Germinal center (tissue), 1 donor: ENCODE measurements at regions not wholly inside any gene's neighbourhood (a gene's known extent, or its start where the extent isn't known, plus 50 kb on each side); places are given as distances from the start of the nearest gene placed in this dataset.

ENCODE experiments used
- DNase-seq: peaks from one replicate; pipeline ENCODE4 v3.0.0; 2012; ENCODE audit warnings: mixed read lengths, low spot score

DNA sequence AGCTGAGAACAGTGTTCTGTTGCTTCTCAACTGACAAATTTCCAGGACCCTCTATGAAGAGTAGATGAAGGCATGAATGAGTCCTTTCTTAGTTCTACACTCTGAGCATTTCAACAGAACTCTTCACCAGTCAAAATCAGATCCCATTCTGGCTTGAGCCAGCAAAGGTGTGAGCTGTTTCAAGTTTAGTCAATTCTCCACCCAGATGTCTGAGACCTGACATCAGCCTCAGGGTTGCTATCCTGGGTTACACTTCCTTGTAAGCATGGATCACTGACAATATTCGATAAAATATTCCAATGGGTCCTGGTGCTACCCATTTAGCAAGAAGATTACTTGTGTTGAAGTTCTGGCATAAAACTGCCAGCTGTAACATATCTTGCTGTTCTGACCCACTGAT, 97.6 kb upstream of the PPP2R3A start:
- no peak for DNase-seq

DNA sequence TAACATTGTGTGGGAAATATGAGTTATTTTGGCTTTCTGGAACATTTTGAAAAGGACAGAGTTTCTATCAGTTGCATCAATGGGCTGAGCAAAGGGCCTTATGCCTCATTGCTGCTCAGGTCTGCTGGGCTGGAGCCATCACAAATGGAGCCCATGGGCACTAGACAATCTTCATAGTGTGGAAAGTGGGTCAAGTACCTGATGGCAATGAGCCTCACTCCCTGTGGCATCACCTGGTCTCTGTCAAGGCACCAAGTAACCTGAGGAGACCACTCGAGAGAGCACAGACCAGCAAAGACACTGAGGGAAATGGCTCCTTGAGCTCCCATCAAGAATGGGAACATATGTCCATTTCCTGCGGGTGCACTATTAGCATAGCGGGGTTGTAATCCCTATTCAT, 96.7 kb upstream of the PPP2R3A start:
- DNase-seq = no peak

DNA sequence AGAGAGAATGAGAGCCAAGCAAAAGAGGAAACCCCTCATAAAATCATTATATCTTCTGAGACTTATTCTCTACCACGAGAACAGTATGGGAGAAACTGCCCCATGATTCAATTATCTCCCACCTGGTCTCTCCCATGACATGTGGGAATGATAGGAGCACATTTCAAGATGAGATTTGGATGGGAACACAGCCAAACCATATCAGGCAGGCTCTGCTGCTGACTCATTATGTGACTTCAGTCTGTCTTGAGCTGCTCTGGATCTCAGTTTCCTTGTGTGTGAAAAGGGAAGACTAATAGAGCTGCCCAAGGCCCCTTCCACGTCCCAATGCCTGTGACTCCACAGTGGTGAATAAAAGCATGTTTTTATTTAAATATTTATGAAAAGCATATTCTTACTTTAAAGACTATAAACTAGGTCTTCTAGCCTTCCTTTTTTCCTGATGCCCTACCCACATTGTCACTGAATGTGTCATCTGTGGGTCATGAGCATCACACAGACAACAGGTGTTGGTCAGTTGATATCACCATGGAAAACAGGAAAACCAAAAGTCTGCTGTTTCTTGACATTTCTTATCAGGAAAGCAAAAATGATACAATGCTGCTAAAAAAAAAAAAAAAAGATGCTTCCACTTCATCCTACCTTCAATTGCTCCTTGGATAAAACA, 96.0 kb upstream of the PPP2R3A start:
- DNase-seq = no peak

DNA sequence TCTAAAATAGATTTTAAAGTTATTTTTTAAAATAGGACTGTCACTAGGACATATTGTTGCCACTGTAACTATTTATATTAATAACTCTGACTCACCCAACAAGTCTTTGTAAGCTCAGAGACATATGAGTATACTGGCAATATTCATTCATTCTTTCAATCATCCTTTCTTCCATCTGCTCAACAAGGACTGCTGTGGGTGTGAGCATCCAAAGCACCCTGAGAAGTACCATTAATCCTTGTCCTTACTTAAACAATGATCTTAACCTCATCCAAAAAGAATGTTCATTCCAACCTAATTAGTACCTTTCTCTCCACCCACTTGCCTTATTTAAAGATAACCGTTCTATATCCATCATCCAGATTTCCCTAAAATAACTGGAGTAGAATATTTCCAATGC, 94.2 kb upstream of the PPP2R3A start:
- DNase-seq = no peak

DNA sequence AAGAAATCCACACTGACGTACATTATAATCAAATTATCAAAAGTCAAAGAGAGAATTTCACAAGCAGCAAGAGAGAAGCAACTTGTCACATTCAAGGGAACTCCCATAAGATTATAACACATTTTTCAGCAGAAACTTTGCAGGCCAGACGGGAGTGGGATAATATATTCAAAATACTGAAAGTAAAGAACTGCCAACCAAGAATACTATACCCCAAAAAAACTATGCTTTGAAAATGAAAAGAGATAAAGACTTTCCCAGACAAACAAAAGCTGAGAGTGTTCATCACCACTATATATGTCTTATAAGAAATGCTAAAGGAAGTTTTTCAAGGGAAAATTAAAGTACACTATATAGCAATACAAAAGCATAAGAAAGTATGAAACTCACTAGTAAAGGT, 91.5 kb upstream of the PPP2R3A start:
- DNase-seq = no peak

DNA sequence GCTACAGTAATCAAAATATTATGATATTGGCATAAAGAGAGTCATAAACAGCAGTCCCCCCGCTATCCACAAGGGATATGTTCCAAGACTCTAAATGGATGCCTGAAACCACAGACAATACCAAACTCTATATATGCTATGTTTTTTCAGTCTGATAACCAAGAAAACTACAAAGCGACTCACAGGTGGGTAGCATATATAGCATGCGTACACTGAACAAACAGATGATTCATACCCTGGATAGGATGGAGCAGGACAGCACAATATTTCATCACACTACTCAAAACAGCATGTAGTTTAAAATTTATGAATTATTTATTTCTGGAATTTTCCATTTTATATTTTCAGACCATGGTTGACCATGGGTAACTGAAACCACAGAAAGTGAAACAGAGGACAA, 87.0 kb upstream of the PPP2R3A start:
- DNase-seq = no peak

DNA sequence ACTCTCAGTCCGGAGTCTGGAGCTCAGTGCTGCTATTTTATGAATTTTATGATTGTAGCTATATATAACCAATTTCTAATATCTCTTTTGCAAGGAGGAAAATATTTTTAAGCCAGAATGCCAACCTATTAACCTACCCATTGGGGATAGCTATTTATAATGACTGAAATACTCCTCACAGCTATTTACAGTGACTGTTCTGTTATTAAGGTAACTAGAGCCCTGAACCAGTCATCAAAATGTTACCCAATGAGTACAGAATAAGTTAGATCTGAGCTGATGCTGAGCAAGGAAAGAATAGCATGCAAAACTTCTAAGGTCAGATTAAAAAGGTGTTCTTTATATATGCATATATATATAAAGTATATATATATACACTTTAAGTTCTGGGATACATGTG, 79.6 kb upstream of the PPP2R3A start:
- DNase-seq = no peak

DNA sequence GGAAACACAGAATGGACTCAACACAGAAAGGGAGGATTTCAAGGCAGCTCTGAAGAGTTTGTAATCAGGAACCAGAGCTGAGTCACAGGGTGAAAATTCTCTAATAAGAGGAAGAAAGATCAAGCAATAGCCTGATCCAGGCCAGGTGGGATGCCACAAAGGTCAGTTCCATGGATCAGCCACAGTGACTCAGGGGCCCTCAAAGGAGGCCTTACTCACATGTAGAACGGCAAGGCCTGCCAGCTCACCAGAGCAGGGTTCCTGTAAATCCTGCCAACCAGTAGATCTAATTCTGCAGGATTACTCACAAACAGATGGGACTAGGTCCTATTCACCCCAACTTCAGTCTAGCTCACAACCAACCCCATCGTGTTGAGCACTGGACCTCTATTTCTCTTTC, 78.3 kb upstream of the PPP2R3A start:
- no peak for DNase-seq

DNA sequence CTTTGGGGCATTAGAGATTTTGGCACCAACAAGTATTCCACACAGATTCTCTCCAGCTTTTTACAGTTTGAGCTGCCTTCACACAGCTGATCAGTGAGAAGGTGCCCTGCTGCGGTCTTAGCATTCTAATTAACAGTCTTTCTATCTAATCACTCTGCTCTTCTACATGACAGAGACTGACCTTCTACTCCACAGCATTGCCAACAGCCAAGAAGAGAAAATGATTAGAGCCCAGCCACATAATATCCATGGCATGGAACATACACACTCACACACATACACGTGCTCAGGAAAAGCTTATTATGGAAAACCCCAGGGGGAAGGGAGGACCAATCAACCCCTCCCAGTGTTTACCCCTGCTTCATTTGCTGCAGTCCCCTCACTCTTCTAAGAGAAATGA, 76.1 kb upstream of the PPP2R3A start:
- no peak for DNase-seq

DNA sequence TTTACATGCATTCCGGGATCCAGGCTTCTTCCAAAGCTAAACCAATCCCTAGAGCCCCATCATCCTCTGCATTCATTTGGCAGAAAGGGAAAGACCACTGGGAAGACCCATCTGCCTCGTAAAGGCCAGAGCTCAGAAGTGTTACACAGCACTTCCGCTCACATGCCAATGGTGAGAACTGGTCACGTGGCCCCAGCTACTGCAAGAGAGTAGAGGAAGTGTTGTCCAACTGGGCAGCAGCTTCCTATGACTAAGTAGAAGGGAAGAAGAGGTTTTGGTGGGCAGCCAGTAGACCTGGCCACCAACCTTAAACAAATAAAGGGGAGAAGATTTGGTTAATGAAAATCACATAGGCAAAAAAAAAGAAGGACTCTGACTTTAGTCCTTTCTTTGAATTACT, 74.4 kb upstream of the PPP2R3A start:
- no peak for DNase-seq

DNA sequence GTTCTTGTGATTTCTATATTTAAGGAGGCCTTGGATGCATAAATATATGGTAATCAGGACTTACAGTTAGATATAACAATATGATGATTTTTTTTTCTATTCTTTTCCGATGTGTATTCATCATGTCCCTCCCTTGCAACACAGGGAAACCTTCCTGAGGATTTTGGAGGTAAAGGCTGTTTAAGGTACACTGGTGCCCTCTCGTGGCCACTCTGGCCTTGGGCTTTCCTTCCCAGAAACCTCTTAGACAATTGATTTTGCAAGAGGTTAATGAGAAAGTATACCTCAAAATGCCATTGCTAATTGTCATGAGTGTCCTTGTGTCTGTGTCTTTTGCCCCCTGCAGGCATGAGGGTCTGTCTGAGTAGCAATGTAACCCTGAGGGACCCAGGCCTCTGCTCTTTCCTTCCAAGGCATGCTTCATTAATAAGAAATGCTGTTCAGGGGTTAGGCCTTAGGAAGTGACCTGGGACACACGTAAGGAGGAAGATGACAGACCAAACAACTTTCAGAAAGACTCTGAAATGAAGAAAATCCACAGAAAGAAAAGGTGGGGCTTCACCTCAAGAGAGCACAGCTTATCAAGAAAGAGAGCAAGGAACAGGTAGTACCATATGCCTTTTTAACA, 70.3 kb upstream of the PPP2R3A start:
- DNase-seq = peak; percentile 14

DNA sequence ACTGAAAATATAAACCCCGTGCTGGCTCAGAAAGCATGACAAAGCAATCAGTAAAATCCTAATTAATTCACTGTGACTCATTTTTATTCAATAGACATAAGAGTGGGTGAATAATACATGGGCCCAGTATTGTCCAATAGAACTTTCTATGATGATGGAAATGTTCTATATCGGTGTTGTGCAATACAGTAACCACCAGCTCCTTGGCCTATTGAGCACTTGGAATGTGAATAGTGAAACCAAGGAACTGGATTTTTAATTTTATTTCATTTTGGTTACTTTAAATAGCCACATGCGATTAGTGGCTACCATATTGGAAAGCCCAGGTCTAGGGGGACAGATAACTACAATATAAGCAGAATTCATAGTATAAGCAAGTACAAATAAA, 69.8 kb upstream of the PPP2R3A start:
- DNase-seq = no peak

DNA sequence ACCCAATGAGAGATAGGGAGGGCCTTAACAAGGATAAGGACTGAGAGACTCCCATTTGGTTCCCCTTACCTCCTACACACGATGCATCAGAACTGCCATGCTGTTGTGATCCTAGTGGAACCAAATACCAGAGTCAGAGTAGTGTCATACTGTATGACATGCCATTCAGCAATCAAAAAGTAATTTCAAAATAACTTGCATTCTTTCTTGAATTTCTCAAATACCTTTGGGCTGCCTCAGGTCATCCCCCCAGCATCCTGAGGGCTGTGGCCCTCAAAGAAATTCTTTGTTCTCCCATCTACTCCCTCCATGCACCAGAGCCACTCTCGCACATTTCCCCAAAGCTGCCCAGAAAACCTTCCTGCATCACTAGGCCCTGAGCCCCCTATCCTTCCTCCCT, 68.9 kb upstream of the PPP2R3A start:
- no peak for DNase-seq

DNA sequence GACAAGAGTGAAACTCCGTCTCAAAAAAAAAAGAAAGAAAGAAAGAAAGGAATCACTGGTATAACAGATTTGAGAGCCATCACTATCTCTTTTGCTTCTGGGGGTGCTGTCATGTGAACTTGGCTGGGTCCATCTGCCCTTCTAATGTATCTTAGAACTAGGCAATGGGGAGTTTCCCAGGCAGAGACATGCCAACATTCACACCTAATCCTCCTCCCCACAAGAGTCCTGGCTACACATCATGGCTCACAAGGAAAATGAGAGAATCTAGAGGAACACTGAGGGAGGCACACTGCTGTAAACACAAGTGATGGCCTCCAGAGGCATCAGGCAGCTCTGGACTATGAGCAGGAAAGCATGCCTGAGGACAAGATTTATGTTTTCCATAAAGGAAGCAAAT, 67.8 kb upstream of the PPP2R3A start:
- DNase-seq = no peak

DNA sequence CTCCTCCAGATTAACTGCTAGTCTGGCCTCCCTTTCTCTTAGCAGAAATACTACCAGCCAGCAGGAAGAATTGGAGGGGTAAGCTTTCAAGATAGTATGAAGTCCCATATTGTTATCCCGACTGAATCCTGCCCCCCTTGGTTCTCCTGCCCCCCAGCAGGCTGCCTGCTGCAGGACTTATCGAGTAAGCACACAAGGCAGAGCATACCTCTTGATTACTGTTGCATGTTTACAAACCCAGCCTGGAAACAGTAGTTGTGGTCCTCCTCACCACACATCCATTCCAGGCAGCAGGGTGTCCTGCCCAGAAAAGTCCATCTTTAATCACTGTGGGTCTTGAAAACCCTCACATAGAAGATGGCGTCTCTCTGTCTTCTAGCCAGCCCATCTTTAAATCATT, 66.8 kb upstream of the PPP2R3A start:
- DNase-seq = no peak

DNA sequence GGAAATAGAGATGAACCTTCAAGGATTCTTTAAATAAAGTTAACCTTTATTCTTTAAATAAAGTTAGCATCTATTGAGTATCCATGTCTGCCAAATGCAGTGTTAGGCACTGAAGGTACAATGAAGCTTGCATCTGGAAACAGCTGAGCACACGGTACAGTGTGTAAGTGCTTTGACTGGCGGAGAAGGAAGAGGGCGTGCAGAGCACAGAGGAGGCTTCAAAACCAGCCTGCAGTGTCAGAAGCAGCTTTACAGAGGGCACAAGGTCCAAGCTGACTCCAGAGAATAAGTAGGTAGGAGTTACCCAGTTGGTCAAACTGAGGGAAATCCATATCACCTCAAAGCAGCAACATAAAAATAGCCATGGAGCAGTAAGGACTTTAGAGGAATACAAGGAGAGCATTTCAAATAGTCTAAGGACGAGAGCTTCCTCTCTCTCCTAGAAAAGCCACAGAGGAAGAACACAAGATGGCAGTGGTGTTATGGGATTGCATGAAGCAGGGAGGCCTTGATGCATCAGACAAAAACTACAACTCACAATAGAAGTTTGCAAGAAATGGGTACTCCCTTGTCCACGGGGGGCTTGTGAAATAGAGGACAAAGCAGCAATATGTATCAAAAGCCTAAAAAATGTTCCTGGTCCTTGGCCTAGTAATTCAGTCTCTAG, 60.3 kb upstream of the PPP2R3A start:
- no peak for DNase-seq

DNA sequence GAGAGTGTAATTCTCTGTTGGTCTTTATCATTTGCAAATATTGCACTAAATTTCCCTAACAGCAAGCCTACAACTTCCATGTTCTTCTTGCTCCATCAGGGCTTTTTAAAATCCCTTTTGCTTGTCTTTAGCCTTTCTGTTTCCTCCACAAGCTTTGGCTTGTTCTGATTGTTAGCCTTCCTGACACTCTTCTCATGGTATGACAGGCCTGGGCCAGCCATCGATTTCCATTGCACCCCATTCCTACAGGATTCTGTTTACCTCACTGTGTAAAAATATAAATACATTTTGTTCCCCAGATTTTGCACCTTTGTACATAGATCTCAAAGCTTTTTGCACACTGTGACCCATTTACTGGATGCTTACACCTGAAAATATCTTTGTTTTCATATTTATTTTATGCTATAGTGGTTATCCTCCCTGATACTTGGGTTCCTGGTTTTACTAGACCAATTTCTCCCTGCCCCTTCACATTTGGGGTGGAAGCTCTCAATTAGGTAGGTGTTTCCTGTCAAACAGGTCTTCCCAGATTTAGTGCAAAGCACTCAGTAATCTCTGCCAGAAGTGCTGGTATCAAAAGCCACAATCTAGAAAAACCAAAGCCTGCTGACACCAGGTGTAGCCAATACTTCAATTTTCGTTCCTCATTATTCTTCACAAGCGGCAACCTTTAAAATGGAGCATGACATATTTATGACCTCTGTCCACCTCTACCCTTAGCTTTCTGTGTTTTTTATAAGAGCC, 57.9 kb upstream of the PPP2R3A start:
- DNase-seq = no peak

DNA sequence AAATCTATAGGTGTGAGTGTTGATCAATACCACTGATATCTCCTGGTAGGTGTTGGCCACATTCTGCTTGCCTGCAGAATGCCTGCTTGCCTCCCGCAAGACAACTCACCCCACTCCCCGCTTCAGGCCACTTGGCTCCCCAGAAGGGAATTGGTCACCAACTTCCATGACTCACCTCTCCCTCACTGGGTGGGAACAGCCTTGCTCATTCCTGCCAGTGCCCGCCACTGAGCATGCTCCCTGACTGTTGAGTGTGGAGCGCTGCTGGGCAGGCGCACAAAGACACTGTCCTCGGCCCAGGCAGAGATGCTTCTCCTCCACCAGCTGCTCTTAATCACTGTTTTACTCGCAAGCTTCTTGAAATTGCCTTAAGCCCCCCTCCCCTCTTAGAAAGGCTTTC, 57.3 kb upstream of the PPP2R3A start:
- DNase-seq = no peak

DNA sequence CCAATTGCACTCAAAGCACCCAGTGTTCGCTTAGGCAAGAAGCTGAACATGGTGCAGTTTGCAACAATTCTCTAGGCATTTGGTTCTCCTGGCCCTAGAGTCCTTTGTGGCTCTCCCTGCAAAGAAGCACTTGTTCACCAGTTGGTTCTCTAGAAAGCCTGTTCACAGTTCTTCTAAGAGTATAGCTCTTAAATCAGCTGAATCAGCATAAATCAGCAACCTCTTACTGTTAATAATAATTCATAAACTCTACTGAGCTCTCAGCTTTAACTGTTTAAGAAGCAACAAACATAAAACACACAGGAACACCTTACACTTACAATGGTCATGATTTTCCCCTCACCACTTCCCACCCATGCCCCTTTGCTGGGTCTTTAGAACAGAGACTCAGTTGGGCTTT, 56.8 kb upstream of the PPP2R3A start:
- no peak for DNase-seq

DNA sequence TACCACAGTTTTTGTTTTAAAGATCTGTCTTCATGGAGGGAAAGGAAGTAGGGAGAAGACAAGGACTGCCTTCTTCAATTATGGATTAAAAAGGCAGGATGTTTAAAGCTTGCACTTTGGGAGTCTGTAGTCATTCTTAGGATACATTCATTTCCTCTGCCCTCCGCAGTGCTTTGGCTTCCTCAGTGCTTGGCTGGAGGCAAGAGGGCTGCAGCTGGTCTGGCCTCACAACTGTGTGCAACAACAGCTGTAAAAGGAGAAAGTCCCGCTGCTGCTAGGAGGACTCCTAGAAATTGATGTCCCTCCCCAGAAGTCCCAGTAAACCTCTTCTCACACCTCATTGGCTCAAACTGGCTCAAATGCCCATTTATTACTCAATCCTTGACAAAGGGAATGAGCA, 54.4 kb upstream of the PPP2R3A start:
- DNase-seq = no peak

DNA sequence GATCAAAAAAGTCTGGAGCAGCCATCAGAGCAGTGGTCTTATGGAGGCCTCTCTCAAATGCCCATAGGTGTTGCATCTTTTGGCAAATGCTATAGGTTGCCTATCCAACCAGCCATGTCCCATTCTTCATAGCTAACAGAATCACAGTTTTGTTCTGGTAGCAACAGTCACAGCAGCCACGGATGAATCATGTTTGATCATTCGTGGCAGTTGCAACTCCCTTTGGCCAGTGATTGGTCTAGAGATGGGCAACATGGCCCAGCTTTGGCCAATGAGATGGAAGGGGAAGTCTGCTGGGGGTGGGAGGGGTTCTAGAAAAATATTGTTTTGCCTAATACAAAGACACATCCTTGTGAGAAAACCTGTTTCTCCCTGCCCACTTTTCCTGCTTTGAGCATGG, 50.3 kb upstream of the PPP2R3A start:
- no peak for DNase-seq
